Ectodermal cell (in vitro differentiated cells): ENCODE measurements at regions not wholly inside any gene's neighbourhood (a gene's known extent, or its start where the extent isn't known, plus 50 kb on each side); places are given as distances from the start of the nearest gene placed in this dataset.

ENCODE experiments used
- H3K27ac ChIP-seq: 2 replicates; pipeline ENCODE4 v1.7.0; 2013; ENCODE audit warnings: mild to moderate bottlenecking, low read depth, low read length; ENCODE audit not compliant: insufficient read depth, poor library complexity, severe bottlenecking
- H3K27me3 ChIP-seq: 2 replicates; pipeline ENCODE4 v1.7.0; 2013; ENCODE audit warnings: mild to moderate bottlenecking, low read length; ENCODE audit not compliant: insufficient read depth, control insufficient read depth, poor library complexity, severe bottlenecking
- H3K36me3 ChIP-seq: one replicate; pipeline ENCODE4 v1.7.0; 2013; ENCODE audit warnings: low read length; ENCODE audit not compliant: control insufficient read depth, insufficient read depth
- H3K4me1 ChIP-seq: one replicate; pipeline ENCODE4 v1.7.0; 2013; ENCODE audit warnings: low read length; ENCODE audit not compliant: control insufficient read depth, insufficient read depth
- H3K4me3 ChIP-seq: 2 replicates; pipeline ENCODE4 v1.7.0; 2013; ENCODE audit warnings: low read depth, low read length, control low read depth; ENCODE audit not compliant: insufficient read depth
- H3K9me3 ChIP-seq: 2 replicates; pipeline ENCODE4 v1.7.0; 2013; ENCODE audit warnings: mild to moderate bottlenecking, low read length, moderate library complexity; ENCODE audit not compliant: control insufficient read depth
- WGBS, 2 experiments: methylation state at CpG; one replicate each; pipeline ENCODE4 v1.1.7; 2013; ENCODE audit warnings: missing lambda C conversion rate in 2 of 2; 5-methylcytosine and 5-hydroxymethylcytosine counted together

GRCh38 chr5:160968480-160968879, 116.5 kb upstream of the ATP10B start:
- H3K4me3 ChIP-seq = no peak overlapping the region
- H3K4me1 ChIP-seq = no peaks in the 10 kb centered on the region
- no peak overlapping the region for H3K27ac ChIP-seq
- no peaks in the 10 kb centered on the region for H3K9me3 ChIP-seq
- H3K27me3 ChIP-seq = no peaks in the 10 kb centered on the region
- H3K36me3 ChIP-seq = no peaks in the 10 kb centered on the region
- 96 to 98% methylated on average over 6 of the region's 6 CpGs for WGBS, 2 experiments

DNA sequence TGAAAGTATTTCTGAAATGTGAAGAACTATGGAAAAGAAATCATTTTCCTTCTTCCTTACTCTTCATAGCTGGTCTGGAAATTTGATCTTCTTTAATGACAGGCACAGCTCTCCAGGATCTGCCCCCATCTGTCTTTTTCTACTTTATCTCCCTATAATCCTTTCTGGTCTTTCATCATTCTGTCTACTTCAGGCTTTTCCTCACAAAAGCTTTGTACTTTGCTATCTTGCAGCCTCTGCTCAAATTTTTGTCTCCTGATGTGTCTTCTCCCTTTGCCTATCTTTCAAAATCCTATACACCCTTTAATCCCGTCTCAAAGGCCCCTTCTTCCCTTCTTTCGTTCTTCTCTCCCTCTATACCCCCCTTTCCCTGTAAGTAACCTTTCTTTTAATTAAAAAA, 114.9 kb upstream of the ATP10B start:
- H3K27ac ChIP-seq = no peak overlapping the region
- H3K4me3 ChIP-seq = no peak overlapping the region
- no peaks in the 10 kb centered on the region for H3K27me3 ChIP-seq
- WGBS, 2 experiments = 87 to 98% methylated on average over 2 of the region's 2 CpGs
- no peaks in the 10 kb centered on the region for H3K9me3 ChIP-seq
- no peaks in the 10 kb centered on the region for H3K4me1 ChIP-seq
- no peaks in the 10 kb centered on the region for H3K36me3 ChIP-seq

DNA sequence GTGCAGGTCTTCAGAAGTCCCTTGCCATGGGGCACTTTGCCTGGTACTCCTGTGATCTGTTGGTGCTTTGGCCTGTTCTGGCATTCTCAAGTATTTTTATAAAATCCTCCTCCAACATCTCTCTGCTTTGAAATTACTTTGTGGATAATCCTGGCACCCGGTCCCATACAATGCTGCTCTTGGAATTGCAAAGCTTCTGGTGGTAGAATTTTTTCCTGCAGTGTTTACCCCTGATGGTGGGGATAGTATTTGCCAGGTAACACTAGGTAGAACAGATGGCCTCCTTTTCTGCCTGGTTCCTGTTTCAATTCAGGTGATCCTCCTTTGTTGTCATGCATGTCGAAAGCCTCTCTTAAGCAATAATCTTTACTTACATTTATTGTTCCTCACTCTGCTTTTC, 109.8 kb upstream of the ATP10B start:
- no peaks in the 10 kb centered on the region for H3K36me3 ChIP-seq
- no peak overlapping the region for H3K27ac ChIP-seq
- H3K4me3 ChIP-seq = no peak overlapping the region
- WGBS, 2 experiments = 90% methylated on average over 2 of the region's 2 CpGs
- H3K4me1 ChIP-seq = no peaks in the 10 kb centered on the region
- no peaks in the 10 kb centered on the region for H3K9me3 ChIP-seq
- no peaks in the 10 kb centered on the region for H3K27me3 ChIP-seq

GRCh38 chr5:160961038-160961437, 109.0 kb upstream of the ATP10B start:
- Histone ChIP-seq H3K9me3 (no peaks in the 10 kb centered on the region), H3K36me3 (no peaks in the 10 kb centered on the region), H3K4me3 (no peak overlapping the region), H3K4me1 (no peaks in the 10 kb centered on the region), H3K27me3 (no peaks in the 10 kb centered on the region), H3K27ac (no peak overlapping the region)
- WGBS, 2 experiments = 93 to 95% methylated on average over 1 of the region's 1 CpG

- no peak overlapping the region for H3K27ac ChIP-seq
- no peaks in the 10 kb centered on the region for H3K4me1 ChIP-seq
- H3K27me3 ChIP-seq = no peaks in the 10 kb centered on the region
- no peaks in the 10 kb centered on the region for H3K9me3 ChIP-seq
- no peak overlapping the region for H3K4me3 ChIP-seq
- WGBS, 2 experiments = 84 to 90% methylated on average over 2 of the region's 2 CpGs
- no peaks in the 10 kb centered on the region for H3K36me3 ChIP-seq
Measured at GRCh38 chr5:160960592-160960991, 108.6 kb upstream of the ATP10B start.

GRCh38 chr5:160959804-160960203, 107.8 kb upstream of the ATP10B start:
- H3K27ac ChIP-seq = no peak overlapping the region
- WGBS, 2 experiments = 86 to 88% methylated on average over 2 of the region's 2 CpGs

GRCh38 chr5:160957312-160957861, 105.4 kb upstream of the ATP10B start:
- Histone ChIP-seq H3K36me3 (no peaks in the 10 kb centered on the region), H3K4me1 (no peaks in the 10 kb centered on the region), H3K4me3 (no peak overlapping the region), H3K27me3 (no peaks in the 10 kb centered on the region), H3K27ac (no peak overlapping the region), H3K9me3 (no peaks in the 10 kb centered on the region)
- 63% methylated on average over 1 of the region's 1 CpG; no CpG with 5 or more reads in 1 of the 2 experiments for WGBS, 2 experiments

More at GRCh38 chr5:160959804-160960203, 107.8 kb upstream of the ATP10B start:
- no peaks in the 10 kb centered on the region for H3K36me3 ChIP-seq
- H3K4me1 ChIP-seq = no peaks in the 10 kb centered on the region
- H3K9me3 ChIP-seq = no peaks in the 10 kb centered on the region
- no peaks in the 10 kb centered on the region for H3K27me3 ChIP-seq
- H3K4me3 ChIP-seq = no peak overlapping the region

GRCh38 chr5:160956051-160956450, 104.0 kb upstream of the ATP10B start:
- WGBS, 2 experiments = 85 to 100% methylated on average over 1 of the region's 1 CpG
- H3K4me1 ChIP-seq = no peaks in the 10 kb centered on the region
- no peaks in the 10 kb centered on the region for H3K9me3 ChIP-seq
- H3K27ac ChIP-seq = no peak overlapping the region
- no peaks in the 10 kb centered on the region for H3K36me3 ChIP-seq
- H3K4me3 ChIP-seq = no peak overlapping the region
- H3K27me3 ChIP-seq = no peaks in the 10 kb centered on the region

DNA sequence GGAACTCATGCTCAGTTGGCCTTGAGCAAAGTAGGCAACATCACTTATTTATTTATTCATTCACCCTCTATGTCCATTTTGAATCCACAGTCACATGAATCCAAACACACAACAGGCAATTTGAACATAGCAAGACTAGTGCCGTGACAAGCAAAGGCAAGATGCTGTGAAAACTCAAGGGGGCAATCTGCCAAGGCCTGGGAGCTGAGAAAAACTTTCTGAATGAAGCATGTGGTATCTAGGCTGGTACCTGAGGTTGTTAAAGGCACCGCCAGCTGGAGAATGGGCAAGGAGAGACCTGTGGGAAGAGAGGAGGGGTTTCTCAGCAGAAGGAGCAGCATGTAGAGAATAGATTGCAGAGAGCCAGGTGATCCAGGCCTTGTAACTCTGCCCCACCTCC, 98.3 kb upstream of the ATP10B start:
- WGBS, 2 experiments = 88 to 92% methylated on average over 2 of the region's 2 CpGs
- Histone ChIP-seq H3K4me1 (no peaks in the 10 kb centered on the region), H3K9me3 (no peaks in the 10 kb centered on the region)

DNA sequence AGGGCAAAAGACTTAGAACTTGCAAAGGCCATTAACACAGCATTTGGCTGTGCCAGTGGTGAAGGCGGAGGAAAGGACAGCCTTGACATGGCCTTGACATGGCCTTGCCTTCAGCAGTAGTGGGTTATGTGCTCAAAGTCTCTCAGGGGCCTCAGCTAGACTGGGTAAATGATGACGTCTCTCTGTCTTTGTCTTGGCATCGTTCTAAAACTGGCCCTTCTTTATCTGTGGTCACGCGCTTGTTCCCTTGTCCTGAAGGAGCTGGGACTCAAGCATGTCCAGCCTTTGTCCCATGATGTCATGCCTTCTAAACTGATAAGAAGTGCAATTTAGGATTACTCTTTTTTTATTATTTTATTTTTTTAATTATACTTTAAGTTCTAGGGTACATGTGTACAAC, 88.7 kb upstream of the ATP10B start:
- H3K27me3 ChIP-seq = no peaks in the 10 kb centered on the region
- H3K4me3 ChIP-seq = no peak overlapping the region
- H3K36me3 ChIP-seq = no peaks in the 10 kb centered on the region
- no peaks in the 10 kb centered on the region for H3K4me1 ChIP-seq
- WGBS, 2 experiments = 95 to 98% methylated on average over 5 of the region's 5 CpGs
- no peak overlapping the region for H3K27ac ChIP-seq
- no peaks in the 10 kb centered on the region for H3K9me3 ChIP-seq

More for the DNA sequence above, 98.3 kb upstream of the ATP10B start:
- no peaks in the 10 kb centered on the region for H3K36me3 ChIP-seq
- no peaks in the 10 kb centered on the region for H3K27me3 ChIP-seq
- no peak overlapping the region for H3K27ac ChIP-seq
- H3K4me3 ChIP-seq = no peak overlapping the region

- H3K4me3 ChIP-seq = no peak overlapping the region
- no peaks in the 10 kb centered on the region for H3K9me3 ChIP-seq
- WGBS, 2 experiments = 94 to 100% methylated on average over 3 of the region's 4 CpGs
- no peaks in the 10 kb centered on the region for H3K4me1 ChIP-seq
- H3K27ac ChIP-seq = no peak overlapping the region
- H3K27me3 ChIP-seq = no peaks in the 10 kb centered on the region
- no peaks in the 10 kb centered on the region for H3K36me3 ChIP-seq
Measured at GRCh38 chr5:160938532-160938931, 86.5 kb upstream of the ATP10B start.
